ENCODE measurements at regions not wholly inside any gene's neighbourhood (a gene's known extent, or its start where the extent isn't known, plus 50 kb on each side); places are given as distances from the start of the nearest gene placed in this dataset.

DNA sequence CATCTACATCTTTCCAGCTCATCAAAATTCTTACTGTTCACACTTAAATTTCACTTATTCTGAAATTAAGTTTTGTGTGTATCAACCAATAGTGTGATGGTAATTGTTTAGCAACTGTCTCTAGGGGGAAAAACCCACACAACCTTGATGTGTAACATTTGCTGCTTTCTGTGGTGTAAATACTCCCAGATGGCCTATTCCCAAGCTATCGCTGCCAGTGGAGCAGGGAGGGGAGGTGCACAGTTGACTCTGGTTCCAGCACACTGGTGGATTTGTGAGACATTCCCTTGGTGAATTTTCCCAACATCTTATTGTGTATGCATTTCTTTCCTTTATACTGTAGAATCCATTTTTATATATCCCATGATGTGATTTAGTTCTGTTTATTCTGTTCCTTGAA lies 275.9 kb upstream of the SHH start:
- Histone ChIP-seq H3K9me3 (ENCODE audit: control insufficient read depth in 2 of 3, insufficient read depth in 1 of 3, low read length in 3 of 3) (no peaks in the 10 kb centered on the region), H3K27me3 (ENCODE audit: control insufficient read depth, insufficient read depth, low read length) (no peaks in the 10 kb centered on the region), H3K36me3 (ENCODE audit: control insufficient read depth in 2 of 3, insufficient read depth in 3 of 3, low read length in 3 of 3) (no peaks in the 10 kb centered on the region), H3K27ac (ENCODE audit: low read depth in 2 of 2, low read length in 2 of 2) (no peak overlapping the region), H3K9ac (ENCODE audit: low read length in 3 of 3) (no peak overlapping the region), H3K4me3 (ENCODE audit: low read length in 3 of 3) (no peak overlapping the region), H3K4me1 (ENCODE audit: control insufficient read depth in 2 of 3, insufficient read depth in 2 of 3, low read depth in 1 of 3, low read length in 3 of 3) (no peaks in the 10 kb centered on the region)
- FAIRE-seq (no peak), DNase-seq (no peak)
- intact Hi-C loops (cut with DNase I): no loop called here
- TF ChIP-seq, protein P1, sequence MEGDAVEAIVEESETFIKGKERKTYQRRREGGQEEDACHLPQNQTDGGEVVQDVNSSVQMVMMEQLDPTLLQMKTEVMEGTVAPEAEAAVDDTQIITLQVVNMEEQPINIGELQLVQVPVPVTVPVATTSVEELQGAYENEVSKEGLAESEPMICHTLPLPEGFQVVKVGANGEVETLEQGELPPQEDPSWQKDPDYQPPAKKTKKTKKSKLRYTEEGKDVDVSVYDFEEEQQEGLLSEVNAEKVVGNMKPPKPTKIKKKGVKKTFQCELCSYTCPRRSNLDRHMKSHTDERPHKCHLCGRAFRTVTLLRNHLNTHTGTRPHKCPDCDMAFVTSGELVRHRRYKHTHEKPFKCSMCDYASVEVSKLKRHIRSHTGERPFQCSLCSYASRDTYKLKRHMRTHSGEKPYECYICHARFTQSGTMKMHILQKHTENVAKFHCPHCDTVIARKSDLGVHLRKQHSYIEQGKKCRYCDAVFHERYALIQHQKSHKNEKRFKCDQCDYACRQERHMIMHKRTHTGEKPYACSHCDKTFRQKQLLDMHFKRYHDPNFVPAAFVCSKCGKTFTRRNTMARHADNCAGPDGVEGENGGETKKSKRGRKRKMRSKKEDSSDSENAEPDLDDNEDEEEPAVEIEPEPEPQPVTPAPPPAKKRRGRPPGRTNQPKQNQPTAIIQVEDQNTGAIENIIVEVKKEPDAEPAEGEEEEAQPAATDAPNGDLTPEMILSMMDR (IDR thresholded peaks at IDR 0.05; ENCODE audit: borderline replicate concordance, extremely low read depth, insufficient read depth): no peak

DNA sequence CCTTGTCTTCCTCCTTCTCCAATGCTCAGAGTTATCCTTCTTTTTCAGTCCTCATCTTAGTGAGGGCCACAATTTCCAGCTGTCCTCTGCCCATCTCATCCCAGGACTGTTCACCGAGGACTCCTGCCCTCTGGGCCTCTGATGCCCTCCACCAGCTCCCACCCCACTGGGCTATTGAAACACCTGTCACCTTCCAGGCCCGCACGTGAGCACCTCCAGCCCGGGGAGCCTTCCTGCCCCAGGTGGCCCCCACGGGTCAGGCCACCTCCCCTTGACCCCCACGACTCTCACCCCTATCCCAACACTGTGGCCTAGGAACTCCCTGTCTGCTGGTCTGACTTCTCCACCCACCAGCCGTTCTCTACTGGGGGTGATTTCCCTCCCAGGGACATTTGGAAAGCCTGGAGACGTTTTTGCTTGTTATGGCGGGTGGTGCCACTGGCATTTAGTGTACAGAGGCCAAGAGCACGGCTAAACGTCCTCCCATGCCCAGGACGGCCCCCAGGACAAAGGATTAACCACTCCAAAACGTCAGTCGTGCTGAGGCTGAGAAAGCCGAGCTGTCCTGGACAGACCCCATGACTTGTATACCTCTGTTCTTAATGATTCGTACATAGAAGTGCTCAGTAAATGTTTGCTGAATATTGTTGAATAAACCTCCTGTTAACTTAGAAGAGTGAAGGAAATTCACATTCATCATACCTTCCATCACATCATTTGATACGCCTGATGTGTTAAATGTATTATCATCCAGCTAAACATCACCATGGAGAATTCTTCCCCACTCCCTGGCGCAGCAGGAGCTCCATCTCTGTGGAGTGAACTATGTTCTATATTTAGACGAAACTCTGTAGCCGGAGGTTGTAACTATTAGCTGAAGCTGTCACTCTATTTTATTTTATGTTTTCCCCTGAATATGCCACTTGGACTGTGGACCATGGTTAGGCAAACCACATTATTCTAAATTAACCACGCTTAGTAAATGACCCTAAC lies 270.1 kb upstream of the SHH start:
- H3K4me1 ChIP-seq (ENCODE audit: control insufficient read depth in 2 of 3, insufficient read depth in 2 of 3, low read depth in 1 of 3, low read length in 3 of 3): no peaks in the 10 kb centered on the region
- FAIRE-seq: no peak
- no peak overlapping the region for H3K27ac ChIP-seq (ENCODE audit: low read depth in 2 of 2, low read length in 2 of 2)
- intact Hi-C loops (cut with DNase I): no loop called here
- no peak overlapping the region for H3K4me3 ChIP-seq (ENCODE audit: low read length in 3 of 3)
- no peak overlapping the region for H3K9ac ChIP-seq (ENCODE audit: low read length in 3 of 3)
- TF ChIP-seq, protein P1 (IDR thresholded peaks at IDR 0.05; ENCODE audit: borderline replicate concordance, extremely low read depth, insufficient read depth): no peak
- H3K9me3 ChIP-seq (ENCODE audit: control insufficient read depth in 2 of 3, insufficient read depth in 1 of 3, low read length in 3 of 3): no peaks in the 10 kb centered on the region
- no peaks in the 10 kb centered on the region for H3K36me3 ChIP-seq (ENCODE audit: control insufficient read depth in 2 of 3, insufficient read depth in 3 of 3, low read length in 3 of 3)
- no peaks in the 10 kb centered on the region for H3K27me3 ChIP-seq (ENCODE audit: control insufficient read depth, insufficient read depth, low read length)
- DNase-seq: peak in 2 of 5 donors; percentile 8 to 22

DNA sequence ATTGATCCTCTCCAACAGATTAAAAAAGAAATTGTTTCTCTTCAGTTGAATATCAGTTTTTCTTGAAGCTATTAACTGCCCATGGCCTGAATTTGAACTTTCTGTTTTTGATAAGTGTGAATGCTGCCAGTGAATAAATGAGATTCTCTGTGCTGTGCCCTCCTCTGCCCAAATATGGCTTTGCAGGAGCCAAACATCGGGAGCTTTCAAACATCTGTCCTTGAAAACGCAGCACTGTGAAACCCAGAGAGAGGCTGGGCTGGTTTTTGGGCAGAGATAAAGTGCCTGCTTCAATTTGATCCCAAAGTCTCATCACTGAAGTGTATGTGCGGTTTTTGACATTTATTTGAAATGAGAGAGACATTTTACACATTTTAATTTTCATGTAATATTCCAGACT lies 268.3 kb upstream of the SHH start:
- H3K27me3 ChIP-seq (ENCODE audit: control insufficient read depth, insufficient read depth, low read length): no peaks in the 10 kb centered on the region
- no peak for FAIRE-seq
- no peaks in the 10 kb centered on the region for H3K4me1 ChIP-seq (ENCODE audit: control insufficient read depth in 2 of 3, insufficient read depth in 2 of 3, low read depth in 1 of 3, low read length in 3 of 3)
- H3K36me3 ChIP-seq (ENCODE audit: control insufficient read depth in 2 of 3, insufficient read depth in 3 of 3, low read length in 3 of 3): no peaks in the 10 kb centered on the region
- no peak overlapping the region for H3K27ac ChIP-seq (ENCODE audit: low read depth in 2 of 2, low read length in 2 of 2)
- H3K4me3 ChIP-seq (ENCODE audit: low read length in 3 of 3): no peak overlapping the region
- TF ChIP-seq, protein P1 (IDR thresholded peaks at IDR 0.05; ENCODE audit: borderline replicate concordance, extremely low read depth, insufficient read depth): no peak
- no peaks in the 10 kb centered on the region for H3K9me3 ChIP-seq (ENCODE audit: control insufficient read depth in 2 of 3, insufficient read depth in 1 of 3, low read length in 3 of 3)
- intact Hi-C loops (cut with DNase I): no loop called here
- no peak overlapping the region for H3K9ac ChIP-seq (ENCODE audit: low read length in 3 of 3)
- DNase-seq: no peak

Measured in kidney (tissue), 13 donors.